Ammon's horn (tissue), 1 donor: ENCODE measurements at regions not wholly inside any gene's neighbourhood (a gene's known extent, or its start where the extent isn't known, plus 50 kb on each side); places are given as distances from the start of the nearest gene placed in this dataset.
A peak's percentile ranks its signal among the peaks of the same experiment; 100 is the strongest.

ENCODE experiments used
- DNase-seq: peaks from one replicate; pipeline ENCODE4 v3.0.0-alpha.2; 2016; ENCODE audit warnings: low spot score

- DNase-seq, result no peak
These were observed 166.9 kb downstream of the SNX10 start for GRCh38 chr7:26458466-26459145.

- DNase-seq, result no peak
These were observed 168.0 kb downstream of the SNX10 start for GRCh38 chr7:26459540-26460193.

GRCh38 chr7:26460351-26461085 lies 168.9 kb downstream of the SNX10 start:
- DNase-seq, result no peak

GRCh38 chr7:26461518-26461917 lies 169.9 kb downstream of the SNX10 start:
- no peak for DNase-seq

- no peak for DNase-seq
These were observed 174.3 kb downstream of the SNX10 start for GRCh38 chr7:26466007-26466406.

GRCh38 chr7:26467104-26467503 lies 175.4 kb downstream of the SNX10 start:
- DNase-seq, result no peak

GRCh38 chr7:26467541-26467940 lies 175.9 kb downstream of the SNX10 start:
- peak; percentile 54 for DNase-seq

- no peak for DNase-seq
These were observed 177.0 kb downstream of the SNX10 start for GRCh38 chr7:26468625-26469024.

GRCh38 chr7:26469188-26469587 lies 177.5 kb downstream of the SNX10 start:
- DNase-seq, result no peak

- DNase-seq, result no peak
These were observed 179.0 kb downstream of the SNX10 start for GRCh38 chr7:26470691-26471090.

GRCh38 chr7:26471306-26472075 lies 179.8 kb downstream of the SNX10 start:
- no peak for DNase-seq

- no peak for DNase-seq
These were observed 181.3 kb downstream of the SNX10 start for GRCh38 chr7:26472971-26473370.

GRCh38 chr7:26476271-26476670 lies 184.6 kb downstream of the SNX10 start:
- no peak for DNase-seq

GRCh38 chr7:26477381-26477990 lies 185.8 kb downstream of the SNX10 start:
- no peak for DNase-seq

GRCh38 chr7:26478550-26478949 lies 186.9 kb downstream of the SNX10 start:
- DNase-seq, result no peak

GRCh38 chr7:26479581-26479980 lies 187.9 kb downstream of the SNX10 start:
- DNase-seq, result no peak

- no peak for DNase-seq
These were observed 188.5 kb downstream of the SNX10 start for GRCh38 chr7:26480156-26480555.

GRCh38 chr7:26482927-26483326 lies 191.3 kb downstream of the SNX10 start:
- no peak for DNase-seq

- DNase-seq, result no peak
These were observed 192.2 kb downstream of the SNX10 start for GRCh38 chr7:26483843-26484242.

GRCh38 chr7:26485367-26485934 lies 193.8 kb downstream of the SNX10 start:
- no peak for DNase-seq

GRCh38 chr7:26486153-26486552 lies 194.5 kb downstream of the SNX10 start:
- no peak for DNase-seq
